NB4 (cell line): ENCODE measurements at regions not wholly inside any gene's neighbourhood (a gene's known extent, or its start where the extent isn't known, plus 50 kb on each side); places are given as distances from the start of the nearest gene placed in this dataset.

Experiments used
- CTCF ChIP-seq: IDR thresholded peaks from one replicate; pipeline ENCODE4 v1.5.1; 2012; ENCODE audit warnings: low read depth, low read length
- MYC ChIP-seq: IDR thresholded peaks from 2 replicates; pipeline ENCODE4 v1.6.1; 2011; ENCODE audit warnings: low read depth, low read length
- POLR2A ChIP-seq: IDR thresholded peaks from 2 replicates; pipeline ENCODE4 v1.6.1; 2011; ENCODE audit warnings: mild to moderate bottlenecking; ENCODE audit not compliant: insufficient read length; ENCODE audit errors: extremely low read depth

DNA sequence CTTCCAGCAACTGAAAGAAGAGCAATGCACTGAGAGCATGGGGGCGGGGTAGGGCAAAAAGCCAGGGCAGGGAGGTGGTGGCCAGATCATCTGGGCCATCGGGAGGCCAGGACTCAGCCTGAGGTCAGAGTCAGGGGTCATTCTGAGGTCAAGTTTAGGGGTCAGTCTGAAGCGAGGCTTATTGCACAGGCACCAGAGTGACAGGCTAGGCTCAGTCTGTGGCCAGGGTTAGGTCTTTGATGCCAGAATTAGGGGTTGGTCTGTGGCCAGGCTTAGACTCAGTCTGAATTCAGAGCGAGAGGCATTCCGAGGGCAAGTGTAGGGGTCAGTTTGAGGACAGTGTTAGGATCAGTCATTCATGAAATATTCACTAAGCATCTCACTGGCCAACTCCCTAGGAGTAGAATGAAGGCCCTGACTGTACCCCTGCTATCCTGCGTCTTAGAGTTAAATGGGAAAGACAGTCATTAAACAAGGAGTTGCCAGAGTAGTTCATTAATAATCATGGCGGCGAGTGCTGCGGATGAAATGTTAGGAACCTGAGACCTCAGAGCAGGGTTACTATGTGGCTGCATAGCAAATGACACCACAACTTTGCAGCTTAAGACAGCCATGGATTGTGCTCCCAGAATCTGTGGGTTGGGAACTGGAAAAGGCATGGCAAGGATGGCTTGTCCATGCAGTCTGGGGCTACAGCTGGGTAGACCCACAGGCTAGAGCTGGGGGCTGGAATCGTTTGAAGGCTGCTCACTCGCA lies 198.7 kb downstream of the CYP26B1 start:
- TF ChIP-seq CTCF (no peak), POLR2A (no peak), MYC (no peak)
